Type B pancreatic cell (in vitro differentiated cells): ENCODE measurements at regions not wholly inside any gene's neighbourhood (a gene's known extent, or its start where the extent isn't known, plus 50 kb on each side); places are given as distances from the start of the nearest gene placed in this dataset.
A peak's percentile ranks its signal among the peaks of the same experiment; 100 is the strongest.

ENCODE experiments used
- DNase-seq: peaks from one replicate; pipeline ENCODE4 v3.0.0; 2021; ENCODE audit warnings: mixed read lengths; ENCODE audit not compliant: unreplicated experiment; ENCODE audit errors: extremely low spot score
- H3K27ac Mint-ChIP-seq: 2 replicates; pipeline ENCODE4 v1.8.0; 2021; ENCODE audit warnings: mild to moderate bottlenecking, mixed read lengths
- H3K27me3 Mint-ChIP-seq: 2 replicates; pipeline ENCODE4 v1.8.0; 2021; ENCODE audit warnings: mixed read lengths
- H3K36me3 Mint-ChIP-seq: 2 replicates; pipeline ENCODE4 v1.8.0; 2021; ENCODE audit warnings: mixed read lengths
- H3K4me1 Mint-ChIP-seq: one replicate; pipeline ENCODE4 v1.8.0; 2021; ENCODE audit warnings: mixed read lengths; ENCODE audit not compliant: unreplicated experiment
- H3K4me3 Mint-ChIP-seq: 2 replicates; pipeline ENCODE4 v1.8.0; 2021; ENCODE audit warnings: mild to moderate bottlenecking, mixed read lengths
- H3K9me3 Mint-ChIP-seq: 2 replicates; pipeline ENCODE4 v1.8.0; 2021; ENCODE audit warnings: mixed read lengths
- CTCF ChIP-seq: fragments of 200-600 bp; sonication (generic); conservative IDR thresholded peaks from 2 replicates; pipeline ENCODE4 v1.5.0; 2021; ENCODE audit warnings: antibody characterized with exemption, mild to moderate bottlenecking

GRCh38 chr2:9141091-9141667 is 65.4 kb upstream of the ASAP2 start:
- H3K27me3 Mint-ChIP-seq: peaks cover 3% of the 10 kb centered on the region
- no peak for DNase-seq
- no peaks in the 10 kb centered on the region for H3K9me3 Mint-ChIP-seq
- H3K36me3 Mint-ChIP-seq: no peaks in the 10 kb centered on the region
- no peak overlapping the region for H3K4me3 Mint-ChIP-seq
- TF ChIP-seq CTCF: no peak
- H3K27ac Mint-ChIP-seq: peak overlapping the region; percentile 81
- H3K4me1 Mint-ChIP-seq: peaks cover 34% of the 10 kb centered on the region

DNA sequence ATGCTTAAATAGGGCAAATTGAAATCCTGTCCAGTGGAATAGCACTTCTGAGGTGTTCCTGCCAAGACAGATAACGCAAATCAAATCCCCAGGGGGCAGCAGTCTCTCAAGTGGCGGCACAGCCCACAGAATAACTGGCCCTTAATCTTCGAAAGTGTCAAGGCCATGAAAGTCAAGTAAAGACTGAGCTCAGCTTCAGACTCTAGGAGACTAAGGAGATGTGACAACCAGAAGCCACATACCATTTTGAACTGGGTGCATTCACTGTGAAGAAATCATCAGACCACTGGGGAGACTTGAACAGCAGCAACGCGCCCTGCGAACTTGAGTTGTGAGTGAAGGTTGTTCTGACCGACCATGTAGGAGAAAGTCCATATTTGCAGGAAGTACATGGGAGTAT is 66.0 kb upstream of the ASAP2 start:
- no peaks in the 10 kb centered on the region for H3K36me3 Mint-ChIP-seq
- no peak for DNase-seq

DNA sequence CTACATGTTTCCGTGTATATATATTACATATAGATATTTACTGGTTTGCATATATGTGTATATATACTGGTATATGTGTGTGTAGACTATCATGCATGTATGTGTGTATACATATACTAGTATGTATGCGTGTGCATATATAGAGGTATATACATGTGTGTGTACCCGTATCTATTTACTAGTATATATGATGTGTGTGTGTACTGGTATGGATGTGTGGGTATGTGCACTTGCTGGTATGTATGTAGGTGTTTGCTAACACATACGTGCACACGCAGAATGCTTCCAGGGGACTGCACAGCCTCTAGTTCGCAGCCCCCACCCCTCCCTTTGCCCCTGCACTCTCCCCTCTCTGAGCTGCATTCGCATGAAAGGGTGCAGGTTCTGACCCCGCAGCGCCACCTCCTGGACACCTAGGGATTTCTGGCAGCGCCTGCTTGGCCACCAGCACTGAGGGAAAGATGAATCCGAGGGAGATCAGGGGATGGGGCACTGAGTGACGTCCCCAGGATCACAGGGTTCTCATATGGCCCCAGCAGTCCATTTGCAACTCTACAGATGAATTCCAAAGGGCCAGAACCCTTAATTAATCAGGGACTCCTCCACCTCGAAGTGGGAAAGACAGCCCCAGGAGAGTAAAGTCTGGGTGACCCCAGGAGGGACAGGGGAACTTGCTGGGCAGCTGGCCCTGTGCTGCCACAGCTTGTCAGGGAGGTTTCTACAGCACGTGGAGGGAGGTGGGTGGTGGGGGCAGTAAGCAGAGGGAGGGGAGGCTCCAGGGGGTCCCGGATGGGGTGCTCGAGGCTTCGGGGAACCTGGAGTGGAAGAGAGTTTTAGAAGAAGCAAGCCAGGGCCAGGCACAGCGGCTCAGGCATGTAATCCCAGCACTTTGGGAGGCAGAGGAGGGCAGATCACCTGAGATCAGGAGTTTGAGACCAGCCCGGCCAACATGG is 66.8 kb upstream of the ASAP2 start:
- H3K36me3 Mint-ChIP-seq: no peaks in the 10 kb centered on the region
- H3K9me3 Mint-ChIP-seq: no peaks in the 10 kb centered on the region
- peak; percentile 89 for TF ChIP-seq CTCF
- H3K4me1 Mint-ChIP-seq: peaks cover 34% of the 10 kb centered on the region
- peak overlapping the region; percentile 63 for H3K27ac Mint-ChIP-seq
- peaks cover 3% of the 10 kb centered on the region for H3K27me3 Mint-ChIP-seq
- peak; percentile 91 for DNase-seq
- H3K4me3 Mint-ChIP-seq: peak overlapping the region; percentile 37

More for the DNA sequence above, 66.0 kb upstream of the ASAP2 start:
- H3K4me1 Mint-ChIP-seq: peaks cover 34% of the 10 kb centered on the region
- peak overlapping the region; percentile 29 for H3K27ac Mint-ChIP-seq
- H3K4me3 Mint-ChIP-seq: no peak overlapping the region
- TF ChIP-seq CTCF: no peak
- H3K9me3 Mint-ChIP-seq: no peaks in the 10 kb centered on the region
- peaks cover 3% of the 10 kb centered on the region for H3K27me3 Mint-ChIP-seq

DNA sequence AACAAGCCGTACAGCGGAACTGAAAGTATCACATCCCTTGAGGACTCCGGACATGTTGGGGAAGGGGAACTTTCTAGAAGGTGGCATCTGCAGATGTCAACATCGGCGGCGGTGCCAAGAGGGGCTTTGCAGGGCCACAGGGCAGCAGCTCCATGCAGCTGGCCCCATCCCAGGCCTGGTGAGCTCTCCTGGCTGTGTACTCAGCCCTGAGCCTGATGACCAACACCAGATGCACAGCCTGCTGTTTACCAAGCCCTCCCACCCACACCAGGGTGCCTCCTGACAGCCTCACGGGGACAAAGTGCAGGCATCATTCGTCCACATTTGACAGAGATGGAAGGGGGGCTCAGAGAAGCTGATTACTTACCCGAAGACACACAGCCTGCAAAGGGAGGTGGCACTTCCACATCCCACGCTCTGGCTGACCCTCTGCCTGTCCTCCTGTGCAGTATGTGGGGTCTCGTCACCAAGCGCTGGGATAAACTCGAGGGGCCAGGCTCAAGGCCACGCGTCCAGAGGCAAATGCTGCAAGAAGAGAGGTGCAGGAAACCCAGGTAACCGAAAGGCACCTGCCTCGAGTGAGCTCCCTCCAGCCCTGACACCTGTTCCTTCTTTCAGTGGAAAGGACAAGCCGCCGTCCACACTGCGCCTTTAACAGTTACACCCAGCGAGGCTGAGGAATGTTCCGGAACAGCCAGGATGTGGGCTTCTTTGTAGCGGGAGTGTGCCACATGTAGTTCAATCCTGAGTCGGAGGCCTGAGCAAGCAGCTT is 69.0 kb upstream of the ASAP2 start:
- no peak overlapping the region for H3K4me3 Mint-ChIP-seq
- peaks cover 9% of the 10 kb centered on the region for H3K9me3 Mint-ChIP-seq
- no peak for DNase-seq
- no peak for TF ChIP-seq CTCF
- peaks cover 3% of the 10 kb centered on the region for H3K27me3 Mint-ChIP-seq
- H3K27ac Mint-ChIP-seq: no peak overlapping the region
- H3K4me1 Mint-ChIP-seq: peaks cover 24% of the 10 kb centered on the region
- no peaks in the 10 kb centered on the region for H3K36me3 Mint-ChIP-seq

GRCh38 chr2:9135822-9136558 is 70.6 kb upstream of the ASAP2 start:
- Mint-ChIP-seq H3K9me3 (peaks cover 9% of the 10 kb centered on the region), H3K4me3 (no peak overlapping the region), H3K4me1 (peaks cover 15% of the 10 kb centered on the region), H3K27me3 (no peaks in the 10 kb centered on the region), H3K27ac (no peak overlapping the region), H3K36me3 (no peaks in the 10 kb centered on the region)
- TF ChIP-seq CTCF: no peak
- no peak for DNase-seq
